Keratinocyte (primary cell): ENCODE measurements at regions not wholly inside any gene's neighbourhood (a gene's known extent, or its start where the extent isn't known, plus 50 kb on each side); places are given as distances from the start of the nearest gene placed in this dataset.

Source experiments
- CTCF ChIP-seq, 3 experiments: IDR thresholded peaks in 1 of 3; conservative IDR thresholded peaks in 1 of 3; optimal IDR thresholded peaks in 1 of 3; 2 replicates in 2 of 3; 3 replicates in 1 of 3; pipeline versions ENCODE3 to v1.5.1; 2011; ENCODE audit warnings: low read length in 3 of 3, mild to moderate bottlenecking in 3 of 3, moderate library complexity in 2 of 3, control low read depth in 1 of 3, inconsistent platforms in 1 of 3; ENCODE audit not compliant: insufficient read depth in 2 of 3; ENCODE audit errors: extremely low read depth in 1 of 3
- EZH2 ChIP-seq: IDR thresholded peaks from one replicate; pipeline ENCODE4 v1.6.1; 2012; ENCODE audit warnings: inconsistent platforms, mild to moderate bottlenecking, low read length, moderate library complexity

- TF ChIP-seq CTCF (optimal IDR thresholded peaks at IDR 0.05 in 1 of 3, IDR thresholded peaks at IDR 0.05 in 1 of 3, conservative IDR thresholded peaks at IDR 0.05 in 1 of 3; ENCODE audit: extremely low read depth in 1 of 3, insufficient read depth in 2 of 3, low read length in 3 of 3) (no peak), EZH2 (no peak)
Observed at GRCh38 chr6:103062136-103062535, 1668.6 kb downstream of the GRIK2 start.
